Endothelial cell of umbilical vein (primary cell): ENCODE measurements at regions not wholly inside any gene's neighbourhood (a gene's known extent, or its start where the extent isn't known, plus 50 kb on each side); places are given as distances from the start of the nearest gene placed in this dataset.

Experiments used
- BruUV-seq: library from RNA; stranded (reverse); fragments of 400-500 nt; replicated peaks from 2 replicates; lab custom pipeline; 2021; lab: Mats Ljungman, UMichigan
- CTCF ChIA-PET: fragments of 300-600, 350-600 bp; sonication (Branson Sonifier 250); formaldehyde crosslinking; loops from one replicate; lab custom pipeline; 2021; ENCODE audit warnings: antibody characterized with exemption, inconsistent platforms; lab: Charles Lee
- POLR2A ChIA-PET: fragments of 300-600, 350-600 bp; sonication (Branson Sonifier 250); formaldehyde crosslinking; loops from one replicate; lab custom pipeline; 2021; ENCODE audit warnings: antibody characterized with exemption, inconsistent platforms; lab: Charles Lee
- DNase-seq: peaks from one replicate; pipeline ENCODE4 v3.0.0-alpha.2; 2011; ENCODE audit warnings: low read depth, low spot score
- FAIRE-seq: peaks from 2 replicates; lab custom pipeline; 2011; peaks lifted over from hg19 to GRCh38; lab: Jason Lieb, UNC
- H2AFZ ChIP-seq: 2 replicates; pipeline ENCODE4 v1.6.0; 2012; ENCODE audit warnings: low read depth, low read length, control low read depth, inconsistent platforms
- H3K27ac ChIP-seq: 2 replicates; pipeline ENCODE4 v1.5.1; 2011; ENCODE audit warnings: low read depth, mild to moderate bottlenecking, control low read depth, low read length, moderate library complexity; ENCODE audit not compliant: insufficient read depth
- H3K27me3 ChIP-seq, 2 experiments: 2 replicates each; pipeline versions ENCODE4 v1.6.0 to v1.6.1; 2011; ENCODE audit warnings: low read length in 2 of 2, mixed read lengths in 1 of 2; ENCODE audit not compliant: control insufficient read depth in 2 of 2, insufficient read depth in 2 of 2
- H3K36me3 ChIP-seq, 2 experiments: 2 replicates in 1 of 2; 3 replicates in 1 of 2; pipeline ENCODE4 v1.5.1; 2011; ENCODE audit warnings: low read length in 2 of 2, mild to moderate bottlenecking in 1 of 2, moderate library complexity in 1 of 2; ENCODE audit not compliant: control insufficient read depth in 2 of 2, insufficient read depth in 2 of 2; ENCODE audit errors: extremely low read depth in 1 of 2
- H3K4me1 ChIP-seq: 3 replicates; pipeline ENCODE4 v1.5.1; 2011; ENCODE audit warnings: mild to moderate bottlenecking, low read length; ENCODE audit not compliant: control insufficient read depth, insufficient read depth; ENCODE audit errors: extremely low read depth
- H3K4me2 ChIP-seq: 2 replicates; pipeline ENCODE4 v1.6.1; 2011; ENCODE audit warnings: low read length, control low read depth, mixed read lengths; ENCODE audit not compliant: insufficient read depth
- H3K4me3 ChIP-seq, 3 experiments: fragments of 200-600 bp in 1 of 3; sonication (generic), shearing (Covaris generic) in 1 of 3; replicated peaks in 1 of 3; 2 replicates each; pipeline ENCODE4 v1.5.1; 2011 to 2016; ENCODE audit warnings: control low read depth in 3 of 3, low read length in 3 of 3, mild to moderate bottlenecking in 2 of 3, inconsistent platforms in 1 of 3, low read depth in 1 of 3, moderate library complexity in 1 of 3; ENCODE audit not compliant: insufficient read depth in 1 of 3
- H3K79me2 ChIP-seq: 2 replicates; pipeline ENCODE4 v1.6.0; 2012; ENCODE audit warnings: low read length, inconsistent platforms; ENCODE audit not compliant: control insufficient read depth, insufficient read depth
- H3K9ac ChIP-seq: replicated peaks from 2 replicates; pipeline ENCODE3; 2011; ENCODE audit warnings: low read length, control low read depth; ENCODE audit not compliant: insufficient read depth; ENCODE audit errors: extremely low read depth
- H3K9me1 ChIP-seq: replicated peaks from 3 replicates; pipeline ENCODE4 v1.6.0; 2011; ENCODE audit warnings: mild to moderate bottlenecking, low read length; ENCODE audit not compliant: control insufficient read depth, insufficient read depth; ENCODE audit errors: extremely low read depth
- H3K9me3 ChIP-seq: replicated peaks from 2 replicates; pipeline ENCODE4 v1.5.1; 2012; ENCODE audit warnings: low read length, inconsistent platforms; ENCODE audit not compliant: control insufficient read depth, insufficient read depth
- H4K20me1 ChIP-seq: replicated peaks from 2 replicates; pipeline ENCODE3; 2011; ENCODE audit warnings: mild to moderate bottlenecking, low read length; ENCODE audit not compliant: control insufficient read depth, insufficient read depth; ENCODE audit errors: extremely low read depth
- CTCF ChIP-seq, 2 donors: IDR thresholded peaks; 1 replicate in 1 of 2; 2 replicates in 1 of 2; pipeline ENCODE4 v1.5.1; 2011; ENCODE audit warnings: low read length in 2 of 2, mild to moderate bottlenecking in 2 of 2, moderate library complexity in 2 of 2, control low read depth in 1 of 2, inconsistent platforms in 1 of 2, low read depth in 1 of 2; ENCODE audit not compliant: insufficient read depth in 1 of 2; ENCODE audit errors: extremely low read depth in 1 of 2
- EZH2 ChIP-seq: IDR thresholded peaks from 2 replicates; pipeline ENCODE4 v1.6.1; 2012; ENCODE audit warnings: borderline replicate concordance, low read depth, mild to moderate bottlenecking, moderate library complexity, low read length, inconsistent platforms; ENCODE audit not compliant: severe bottlenecking
- FOS ChIP-seq: IDR thresholded peaks from 2 replicates; pipeline ENCODE4 v1.6.1; 2011; ENCODE audit warnings: mild to moderate bottlenecking, low read length, moderate library complexity, borderline replicate concordance; ENCODE audit not compliant: insufficient read depth
- GATA2 ChIP-seq: IDR thresholded peaks from 2 replicates; pipeline ENCODE4 v1.7.0; 2011; ENCODE audit warnings: low read depth, mild to moderate bottlenecking, moderate library complexity, mixed read lengths, low read length; ENCODE audit not compliant: insufficient read length, insufficient read depth
- JUN ChIP-seq: IDR thresholded peaks from 2 replicates; pipeline ENCODE4 v1.6.1; 2011; ENCODE audit warnings: borderline replicate concordance, low read depth; ENCODE audit not compliant: insufficient read length, insufficient read depth
- MAX ChIP-seq: IDR thresholded peaks from 2 replicates; pipeline ENCODE4 v1.6.1; 2011; ENCODE audit not compliant: insufficient read depth, insufficient read length
- MYC ChIP-seq: IDR thresholded peaks from one replicate; pipeline ENCODE4 v1.6.1; 2011; ENCODE audit warnings: mild to moderate bottlenecking, low read depth, low read length
- POLR2A ChIP-seq: IDR thresholded peaks from 2 replicates; pipeline ENCODE4 v1.6.1; 2012; ENCODE audit warnings: low read depth, mild to moderate bottlenecking, control low read depth, low read length
- POLR2AphosphoS5 ChIP-seq: IDR thresholded peaks from 2 replicates; pipeline ENCODE4 v1.6.1; 2012; ENCODE audit warnings: low read depth, mild to moderate bottlenecking, control low read depth, low read length, moderate library complexity; ENCODE audit not compliant: insufficient read depth
- dilution Hi-C: fragments of 300-500 bp; cut with MboI; formaldehyde crosslinking; loops from one replicate; pipeline ENCODE4 v1.15.0; 2019; ENCODE audit warnings: low sequenced_read_pairs; ENCODE audit not compliant: extremely low pct_ligation_motif_present
- intact Hi-C: fragments of 100-400 bp; cut with micrococcal nuclease; formaldehyde crosslinking; loops from one replicate; pipeline ENCODE4 v1.10.0; 2022

GRCh38 chr4:123674762-123675465 lies 278.3 kb downstream of the SPRY1 start:
- intact Hi-C loops (no loop called here), dilution Hi-C loops (no loop called here)
- TF ChIP-seq POLR2AphosphoS5 (no peak), MAX (no peak), POLR2A (no peak), EZH2 (no peak), MYC (no peak), JUN (no peak), FOS (no peak), GATA2 (no peak), CTCF (IDR thresholded peaks at IDR 0.05; ENCODE audit: extremely low read depth in 1 of 2, insufficient read depth in 1 of 2, low read depth in 1 of 2, low read length in 2 of 2) (no peak)
- Histone ChIP-seq H3K36me3 (no peaks in the 10 kb centered on the region), H3K27me3 (no peaks in the 10 kb centered on the region), H3K4me2 (no peak overlapping the region), H3K9ac (no peak overlapping the region), H3K9me3 (no peaks in the 10 kb centered on the region), H3K4me1 (no peaks in the 10 kb centered on the region), H4K20me1 (no peaks in the 10 kb centered on the region), H3K4me3 (no peak overlapping the region), H3K79me2 (no peaks in the 10 kb centered on the region), H3K9me1 (no peaks in the 10 kb centered on the region), H2AFZ (no peak overlapping the region), H3K27ac (no peak overlapping the region)
- no TSS peak for BruUV-seq
- ChIA-PET POLR2A (no interaction called here), CTCF (no interaction called here)
- FAIRE-seq (no peak), DNase-seq (no peak)
